AG04450 (cell line): ENCODE measurements at regions not wholly inside any gene's neighbourhood (a gene's known extent, or its start where the extent isn't known, plus 50 kb on each side); places are given as distances from the start of the nearest gene placed in this dataset.
A peak's percentile ranks its signal among the peaks of the same experiment; 100 is the strongest.

Experiments
- CTCF ChIA-PET: fragments of 300-600, 350-600 bp; formaldehyde crosslinking; extraction: SDS; loops from one replicate; lab custom pipeline; 2022; ENCODE audit warnings: antibody characterized with exemption, inconsistent platforms; lab: Charles Lee
- POLR2A ChIA-PET: fragments of 350-600 bp; formaldehyde crosslinking; extraction: SDS; loops from one replicate; lab custom pipeline; 2021; ENCODE audit warnings: antibody characterized with exemption, inconsistent platforms; lab: Yijun Ruan, JAX
- DNase-seq: peaks from one replicate; pipeline ENCODE4 v3.0.0-alpha.2; 2011; ENCODE audit warnings: low read depth, low spot score
- H3K27ac ChIP-seq: one replicate; pipeline ENCODE4 v1.5.1; 2012; ENCODE audit warnings: low read depth, low read length, control low read depth
- H3K27me3 ChIP-seq: one replicate; pipeline ENCODE4 v1.6.0; 2012; ENCODE audit warnings: low read length; ENCODE audit not compliant: control insufficient read depth, insufficient read depth
- H3K4me3 ChIP-seq: 2 replicates; pipeline ENCODE4 v1.5.1; 2011; ENCODE audit warnings: mild to moderate bottlenecking, low read depth, low read length, control low read depth
- H3K9me3 ChIP-seq: 2 replicates; pipeline ENCODE4 v1.5.1; 2012; ENCODE audit warnings: low read length; ENCODE audit not compliant: control insufficient read depth, insufficient read depth
- CTCF ChIP-seq: IDR thresholded peaks from 2 replicates; pipeline ENCODE4 v1.5.1; 2011; ENCODE audit warnings: low read depth, low read length, control low read depth, inconsistent platforms

GRCh38 chr14:101005447-101005846, 101.9 kb upstream of the RTL1 start:
- Histone ChIP-seq H3K27ac (peak overlapping the region; percentile 43), H3K9me3 (no peaks in the 10 kb centered on the region), H3K4me3 (no peak overlapping the region), H3K27me3 (no peaks in the 10 kb centered on the region)
- ChIA-PET CTCF (no interaction called here), POLR2A (no interaction called here)
- TF ChIP-seq CTCF, result no peak
- no peak for DNase-seq

GRCh38 chr14:101006008-101006407, 102.5 kb upstream of the RTL1 start:
- H3K27me3 ChIP-seq, result no peaks in the 10 kb centered on the region
- no peak for TF ChIP-seq CTCF
- no peaks in the 10 kb centered on the region for H3K9me3 ChIP-seq
- H3K27ac ChIP-seq, result no peak overlapping the region
- CTCF ChIA-PET, result no interaction called here
- POLR2A ChIA-PET, result no interaction called here
- no peak overlapping the region for H3K4me3 ChIP-seq
- DNase-seq, result no peak

- TF ChIP-seq CTCF, result no peak
- CTCF ChIA-PET, result no interaction called here
- no peak for DNase-seq
- Histone ChIP-seq H3K27me3 (no peaks in the 10 kb centered on the region), H3K4me3 (no peak overlapping the region), H3K9me3 (no peaks in the 10 kb centered on the region), H3K27ac (no peak overlapping the region)
- POLR2A ChIA-PET, result no interaction called here
These were observed 103.6 kb upstream of the RTL1 start for GRCh38 chr14:101007004-101007614.

GRCh38 chr14:101007765-101008164, 104.2 kb upstream of the RTL1 start:
- H3K27ac ChIP-seq, result no peak overlapping the region
- H3K9me3 ChIP-seq, result no peaks in the 10 kb centered on the region; the same call in 1 of the 2 replicates
- TF ChIP-seq CTCF, result no peak
- POLR2A ChIA-PET, result no interaction called here
- CTCF ChIA-PET, result no interaction called here
- H3K4me3 ChIP-seq, result no peak overlapping the region
- no peak for DNase-seq
- H3K27me3 ChIP-seq, result no peaks in the 10 kb centered on the region

- no peak overlapping the region for H3K4me3 ChIP-seq
- no peak for TF ChIP-seq CTCF
- no peaks in the 10 kb centered on the region; the same call in 1 of the 2 replicates for H3K9me3 ChIP-seq
- H3K27me3 ChIP-seq, result no peaks in the 10 kb centered on the region
- no peak for DNase-seq
- CTCF ChIA-PET, result no interaction called here
- POLR2A ChIA-PET, result no interaction called here
- H3K27ac ChIP-seq, result peak overlapping the region; percentile 39
These were observed 104.7 kb upstream of the RTL1 start for GRCh38 chr14:101008196-101008595.
